ENCODE measurements at regions not wholly inside any gene's neighbourhood (a gene's known extent, or its start where the extent isn't known, plus 50 kb on each side); places are given as distances from the start of the nearest gene placed in this dataset.

DNA sequence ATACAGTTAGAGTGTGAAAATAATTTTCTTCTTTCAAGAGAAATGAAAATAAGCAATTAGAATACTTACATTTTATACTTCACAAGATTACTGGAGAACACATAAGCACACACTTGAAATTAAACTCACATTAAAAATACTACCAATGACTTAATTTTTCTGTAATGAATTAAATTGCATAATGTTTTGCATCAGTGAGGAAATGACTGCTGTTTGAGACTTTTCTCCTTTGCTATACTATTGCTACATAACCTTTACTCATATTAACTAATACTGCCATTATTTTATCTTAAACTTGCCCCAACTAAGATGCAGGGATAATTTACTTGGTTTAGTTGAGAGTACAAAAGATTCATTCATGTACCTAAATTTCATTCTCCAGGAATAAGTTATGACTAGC is 590.9 kb downstream of the ARAP2 start:
- TF ChIP-seq, protein P1, sequence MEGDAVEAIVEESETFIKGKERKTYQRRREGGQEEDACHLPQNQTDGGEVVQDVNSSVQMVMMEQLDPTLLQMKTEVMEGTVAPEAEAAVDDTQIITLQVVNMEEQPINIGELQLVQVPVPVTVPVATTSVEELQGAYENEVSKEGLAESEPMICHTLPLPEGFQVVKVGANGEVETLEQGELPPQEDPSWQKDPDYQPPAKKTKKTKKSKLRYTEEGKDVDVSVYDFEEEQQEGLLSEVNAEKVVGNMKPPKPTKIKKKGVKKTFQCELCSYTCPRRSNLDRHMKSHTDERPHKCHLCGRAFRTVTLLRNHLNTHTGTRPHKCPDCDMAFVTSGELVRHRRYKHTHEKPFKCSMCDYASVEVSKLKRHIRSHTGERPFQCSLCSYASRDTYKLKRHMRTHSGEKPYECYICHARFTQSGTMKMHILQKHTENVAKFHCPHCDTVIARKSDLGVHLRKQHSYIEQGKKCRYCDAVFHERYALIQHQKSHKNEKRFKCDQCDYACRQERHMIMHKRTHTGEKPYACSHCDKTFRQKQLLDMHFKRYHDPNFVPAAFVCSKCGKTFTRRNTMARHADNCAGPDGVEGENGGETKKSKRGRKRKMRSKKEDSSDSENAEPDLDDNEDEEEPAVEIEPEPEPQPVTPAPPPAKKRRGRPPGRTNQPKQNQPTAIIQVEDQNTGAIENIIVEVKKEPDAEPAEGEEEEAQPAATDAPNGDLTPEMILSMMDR (IDR thresholded peaks at IDR 0.05), result no peak
- no peak for TF ChIP-seq EZH2 (IDR thresholded peaks at IDR 0.05)
- TF ChIP-seq EZH2phosphoT487 (IDR thresholded peaks at IDR 0.05), result no peak

Data from neural progenitor cell (in vitro differentiated cells).